HG03460 (cell line): ENCODE measurements at regions not wholly inside any gene's neighbourhood (a gene's known extent, or its start where the extent isn't known, plus 50 kb on each side); places are given as distances from the start of the nearest gene placed in this dataset.
"Not testable (repeated sequence)": the region's sequence is repeated elsewhere in the genome, so short reads cannot be mapped to it uniquely, and the experiment has no call there.

ENCODE experiments used
- ATAC-seq: cut with Tn5 transposase; IDR thresholded peaks from one replicate; pipeline ENCODE4 v1.9.1; 2021; ENCODE audit not compliant: unreplicated experiment

DNA sequence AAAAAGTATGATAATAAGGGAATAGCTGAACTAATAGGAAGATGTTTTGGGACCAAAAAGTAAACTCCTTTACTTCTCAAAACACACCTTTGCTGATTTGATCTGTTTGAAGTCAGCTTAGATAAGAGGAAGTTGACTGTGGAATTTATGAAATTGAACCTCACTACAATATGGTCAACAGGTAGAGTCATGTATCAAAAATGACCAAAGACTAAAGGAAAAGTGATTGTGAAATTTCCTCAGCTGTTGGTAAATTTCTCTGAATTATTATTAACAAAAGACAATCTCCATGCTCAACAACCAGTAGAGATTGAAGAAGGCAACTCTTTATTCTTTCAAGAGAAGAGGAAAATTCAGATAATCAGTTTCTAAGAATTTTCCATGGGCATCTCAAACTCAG, 826.5 kb downstream of the KCNA4 start:
- ATAC-seq, result no peak

DNA sequence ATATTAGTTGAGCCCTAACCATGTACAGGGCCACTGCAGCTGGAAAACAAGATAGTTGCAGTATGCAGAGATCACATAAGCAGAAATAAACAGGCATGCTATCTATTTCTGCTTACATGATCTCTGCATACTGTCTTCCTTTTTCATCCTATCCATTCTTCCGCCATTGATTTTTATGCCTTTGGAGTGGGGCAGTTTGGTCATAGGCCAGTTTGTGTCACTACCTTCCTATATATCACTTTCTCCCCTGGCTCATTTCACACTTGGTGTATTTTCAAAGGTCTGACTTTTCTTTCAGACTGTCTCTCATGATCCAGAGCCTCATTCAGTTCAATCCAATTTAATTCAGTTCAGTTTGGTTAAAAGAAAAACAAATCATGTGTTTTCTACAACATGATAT, 829.6 kb downstream of the KCNA4 start:
- no peak for ATAC-seq

GRCh38 chr11:29184939-29185890, 831.6 kb downstream of the KCNA4 start:
- no peak for ATAC-seq

- no peak for ATAC-seq
These were observed 833.5 kb downstream of the KCNA4 start for GRCh38 chr11:29183301-29183700.

- ATAC-seq, result no peak
These were observed 843.2 kb downstream of the KCNA4 start for GRCh38 chr11:29173660-29174062.

- ATAC-seq, result no peak
These were observed 845.4 kb downstream of the KCNA4 start for GRCh38 chr11:29171360-29171950.

DNA sequence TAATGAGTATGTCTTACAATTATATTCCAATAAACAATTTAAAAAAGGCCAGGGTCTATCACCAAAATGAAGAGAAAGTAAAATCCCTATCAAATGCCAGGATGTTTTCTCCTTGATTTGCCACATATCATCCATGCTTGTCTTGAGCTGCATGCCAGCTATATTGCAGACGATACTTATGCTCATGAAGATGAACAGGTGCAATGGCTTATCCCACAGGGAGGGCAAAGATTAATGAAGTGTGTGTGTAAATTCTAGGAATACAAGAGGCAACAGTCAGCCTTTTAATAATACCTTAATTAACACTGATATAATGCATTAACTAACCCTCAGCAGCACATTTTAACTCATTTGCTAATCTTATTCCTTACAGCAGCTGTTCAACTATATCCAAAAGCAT, 850.5 kb downstream of the KCNA4 start:
- no peak for ATAC-seq

- ATAC-seq, result no peak
These were observed 853.6 kb downstream of the KCNA4 start for GRCh38 chr11:29163231-29163630.

DNA sequence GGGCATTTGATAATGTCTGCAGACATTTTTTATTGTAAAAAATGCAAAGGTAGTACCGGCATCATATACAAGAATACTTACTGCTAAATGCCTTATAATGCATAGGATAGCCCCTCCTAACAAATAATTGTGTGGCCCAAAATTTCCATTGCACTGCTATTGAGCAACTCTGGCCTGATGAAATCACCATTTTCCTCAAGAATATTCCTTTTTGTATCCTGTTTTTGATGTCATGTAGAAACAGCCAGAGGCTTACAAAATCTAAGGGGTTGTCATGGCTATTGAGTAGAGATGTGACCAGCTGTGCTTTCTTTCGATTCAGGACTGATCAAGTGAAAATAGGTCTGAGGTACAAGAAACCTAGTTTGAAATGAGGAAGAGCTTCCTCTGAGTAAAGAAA, 854.3 kb downstream of the KCNA4 start:
- no peak for ATAC-seq

- no peak for ATAC-seq
These were observed 855.6 kb downstream of the KCNA4 start for GRCh38 chr11:29161191-29161590.

- peak; percentile 71 for ATAC-seq
These were observed 857.0 kb downstream of the KCNA4 start for GRCh38 chr11:29159552-29160465.

DNA sequence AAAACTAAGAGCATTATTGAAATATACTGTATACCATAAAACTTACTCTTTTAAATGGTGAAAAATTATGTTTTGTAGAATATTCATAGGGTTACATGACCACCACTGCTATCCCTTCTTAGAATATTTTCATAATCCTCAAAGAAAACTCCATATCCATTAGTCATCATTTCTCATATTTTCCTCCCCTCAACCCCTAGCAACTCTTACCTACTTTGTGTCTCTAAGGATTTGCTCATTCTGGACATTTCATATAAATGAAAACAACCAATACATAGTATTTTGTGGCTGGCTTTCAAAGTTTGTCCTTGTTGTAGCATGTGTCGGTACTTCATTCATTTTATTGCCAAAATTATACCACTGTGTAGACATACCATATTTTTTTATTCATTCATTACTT, 863.8 kb downstream of the KCNA4 start:
- no peak for ATAC-seq

- ATAC-seq, result not testable (repeated sequence)
These were observed 874.3 kb downstream of the KCNA4 start for GRCh38 chr11:29142573-29142972.

DNA sequence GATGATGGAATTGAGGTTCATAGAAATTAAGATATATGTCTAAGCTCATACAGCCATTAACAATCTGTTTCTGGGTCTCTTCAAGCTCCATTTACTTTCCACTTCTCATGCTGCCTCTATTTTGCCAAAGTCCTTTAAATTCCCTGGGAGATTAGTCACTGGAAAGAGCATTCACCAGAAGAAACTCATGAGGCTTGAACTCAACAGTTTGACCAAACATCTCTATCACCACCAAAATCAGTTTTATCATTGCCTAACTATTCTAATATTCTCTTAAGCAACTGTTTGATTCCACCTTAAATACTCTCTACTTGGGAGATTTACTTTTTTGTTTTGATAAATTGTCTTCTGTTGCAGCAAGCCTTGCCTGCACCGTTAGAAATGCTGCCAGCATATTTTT, 881.3 kb downstream of the KCNA4 start:
- no peak for ATAC-seq

DNA sequence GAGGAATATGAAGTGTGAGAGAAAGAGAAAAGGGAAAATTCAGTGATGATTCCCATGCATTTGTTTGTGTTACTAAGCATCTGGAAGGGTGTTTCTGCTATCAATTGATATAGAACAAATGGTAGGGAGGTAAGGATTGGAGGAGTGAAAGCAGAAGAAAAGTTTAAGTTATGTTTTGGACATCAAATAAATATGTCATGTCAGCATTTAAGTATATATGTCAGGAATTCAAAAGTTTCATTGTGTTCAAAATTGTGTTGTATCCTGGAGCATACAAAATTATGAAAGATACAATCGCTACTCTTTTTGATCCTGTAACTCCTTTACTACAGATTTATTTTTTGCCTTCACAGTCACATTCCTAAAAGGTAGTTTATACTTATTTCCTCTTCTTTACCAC, 885.8 kb downstream of the KCNA4 start:
- no peak for ATAC-seq

DNA sequence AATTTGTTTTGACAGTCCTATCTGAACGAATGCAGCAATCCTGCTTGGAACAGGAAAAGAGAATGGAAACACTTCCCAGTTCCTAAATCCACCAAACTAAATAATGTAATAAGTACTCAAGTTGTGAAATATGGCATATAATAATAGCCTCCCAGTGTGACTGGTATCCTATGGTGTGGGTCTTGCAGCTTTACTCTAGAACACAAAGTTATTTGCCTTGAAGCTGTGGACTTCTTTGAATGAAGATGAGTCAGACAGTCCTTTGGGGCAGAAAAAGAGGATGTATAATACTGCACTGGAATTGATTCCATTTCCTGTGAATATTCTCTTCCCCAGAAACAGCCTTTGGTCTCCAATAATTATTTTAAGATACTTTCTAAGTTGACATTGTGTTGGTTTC, 887.0 kb downstream of the KCNA4 start:
- no peak for ATAC-seq

GRCh38 chr11:29127461-29127860, 889.4 kb downstream of the KCNA4 start:
- ATAC-seq, result no peak

DNA sequence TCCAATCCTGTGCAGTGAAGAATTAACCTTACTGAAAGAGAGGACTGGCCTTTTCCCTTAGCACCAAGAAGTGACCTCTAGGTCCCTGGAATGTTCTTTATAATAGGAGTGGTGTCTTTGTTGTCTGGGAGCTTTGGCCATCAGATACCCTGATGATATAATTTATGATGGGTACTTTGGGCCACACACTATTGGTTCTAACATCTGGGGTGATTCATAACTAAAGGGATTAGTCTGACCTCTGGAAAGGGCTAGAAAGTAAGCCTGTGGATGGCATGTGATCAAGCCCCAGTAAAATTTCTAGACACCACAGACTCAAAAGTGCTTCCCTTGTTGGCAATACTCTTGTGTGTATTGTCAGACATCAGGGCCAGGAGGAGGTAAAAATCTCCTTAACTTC, 891.2 kb downstream of the KCNA4 start:
- no peak for ATAC-seq

- no peak for ATAC-seq
These were observed 892.4 kb downstream of the KCNA4 start for GRCh38 chr11:29124470-29124869.

DNA sequence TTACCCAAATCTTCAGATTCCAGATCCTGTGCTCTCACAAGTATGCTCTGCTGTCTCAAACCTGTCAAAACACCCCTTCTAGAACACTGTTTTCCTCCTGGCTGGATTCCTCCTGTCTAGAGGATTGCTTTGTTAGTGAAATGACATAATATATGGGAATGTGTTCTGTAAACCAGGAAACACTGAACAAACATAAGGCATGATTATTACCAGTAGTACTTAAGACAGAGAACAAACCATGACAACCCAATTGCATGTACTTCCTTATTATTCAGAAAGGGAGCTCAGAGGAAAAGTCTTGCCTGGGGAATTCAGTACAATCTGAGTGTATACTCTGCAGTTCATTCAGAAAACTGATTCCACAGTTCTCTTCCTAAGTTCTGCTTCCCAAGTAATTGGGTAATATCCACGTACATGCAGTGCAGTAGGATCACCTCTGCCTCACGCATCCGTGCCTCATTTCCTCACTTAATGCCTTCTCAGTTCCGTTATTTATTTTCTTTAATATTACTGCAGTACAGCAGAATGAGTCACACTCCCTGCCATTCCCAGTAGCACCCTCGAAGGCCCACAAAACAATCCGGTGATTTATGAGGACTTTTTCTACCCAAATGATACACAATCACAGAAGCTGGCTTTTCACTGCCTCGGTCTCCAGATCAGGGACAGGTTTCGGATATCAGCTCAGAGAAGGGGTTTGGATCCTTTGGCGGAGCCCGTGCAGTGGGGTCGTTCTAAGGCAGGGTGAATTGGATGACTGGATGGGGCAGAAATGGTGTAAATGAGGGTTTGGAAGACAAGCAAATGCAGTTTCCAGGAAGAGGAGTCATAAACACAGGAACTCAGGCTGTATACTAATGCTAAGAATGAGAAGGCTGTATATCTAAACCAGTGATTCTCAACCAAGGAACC, 896.9 kb downstream of the KCNA4 start:
- ATAC-seq, result no peak
